ENCODE measurements at regions not wholly inside any gene's neighbourhood (a gene's known extent, or its start where the extent isn't known, plus 50 kb on each side); places are given as distances from the start of the nearest gene placed in this dataset.
A peak's percentile ranks its signal among the peaks of the same experiment; 100 is the strongest.

DNA sequence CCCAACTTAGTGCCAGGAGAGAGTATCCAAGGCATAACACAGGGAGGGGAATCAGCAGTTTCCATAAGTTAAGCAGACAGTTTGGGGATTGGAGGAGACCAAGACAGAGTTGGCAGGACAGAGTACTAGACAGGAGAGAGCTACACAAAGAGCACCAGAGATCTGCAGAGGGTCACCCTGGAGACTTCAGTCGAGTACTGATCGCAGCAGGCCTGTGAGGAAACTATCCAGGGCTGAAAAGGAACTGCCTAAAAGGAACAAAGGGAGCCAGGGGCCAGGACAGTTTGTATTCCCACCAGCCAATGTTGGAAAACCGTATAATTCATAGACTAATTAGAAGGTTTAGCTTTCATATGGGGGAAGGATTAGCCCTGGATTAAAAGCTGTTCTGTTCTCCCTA lies 80.6 kb upstream of the ENPP6 start:
- TF ChIP-seq, protein P1, sequence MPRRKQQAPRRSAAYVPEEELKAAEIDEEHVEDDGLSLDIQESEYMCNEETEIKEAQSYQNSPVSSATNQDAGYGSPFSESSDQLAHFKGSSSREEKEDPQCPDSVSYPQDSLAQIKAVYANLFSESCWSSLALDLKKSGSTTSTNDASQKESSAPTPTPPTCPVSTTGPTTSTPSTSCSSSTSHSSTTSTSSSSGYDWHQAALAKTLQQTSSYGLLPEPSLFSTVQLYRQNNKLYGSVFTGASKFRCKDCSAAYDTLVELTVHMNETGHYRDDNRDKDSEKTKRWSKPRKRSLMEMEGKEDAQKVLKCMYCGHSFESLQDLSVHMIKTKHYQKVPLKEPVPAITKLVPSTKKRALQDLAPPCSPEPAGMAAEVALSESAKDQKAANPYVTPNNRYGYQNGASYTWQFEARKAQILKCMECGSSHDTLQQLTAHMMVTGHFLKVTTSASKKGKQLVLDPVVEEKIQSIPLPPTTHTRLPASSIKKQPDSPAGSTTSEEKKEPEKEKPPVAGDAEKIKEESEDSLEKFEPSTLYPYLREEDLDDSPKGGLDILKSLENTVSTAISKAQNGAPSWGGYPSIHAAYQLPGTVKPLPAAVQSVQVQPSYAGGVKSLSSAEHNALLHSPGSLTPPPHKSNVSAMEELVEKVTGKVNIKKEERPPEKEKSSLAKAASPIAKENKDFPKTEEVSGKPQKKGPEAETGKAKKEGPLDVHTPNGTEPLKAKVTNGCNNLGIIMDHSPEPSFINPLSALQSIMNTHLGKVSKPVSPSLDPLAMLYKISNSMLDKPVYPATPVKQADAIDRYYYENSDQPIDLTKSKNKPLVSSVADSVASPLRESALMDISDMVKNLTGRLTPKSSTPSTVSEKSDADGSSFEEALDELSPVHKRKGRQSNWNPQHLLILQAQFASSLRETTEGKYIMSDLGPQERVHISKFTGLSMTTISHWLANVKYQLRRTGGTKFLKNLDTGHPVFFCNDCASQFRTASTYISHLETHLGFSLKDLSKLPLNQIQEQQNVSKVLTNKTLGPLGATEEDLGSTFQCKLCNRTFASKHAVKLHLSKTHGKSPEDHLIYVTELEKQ (tag by site-specific recombination; IDR thresholded peaks at IDR 0.05; ENCODE audit: borderline replicate concordance) = no peak
- TF ChIP-seq OSR2 (tag by site-specific recombination; IDR thresholded peaks at IDR 0.05) (no peak), OVOL3 (tag by site-specific recombination; IDR thresholded peaks at IDR 0.05) (no peak), ZNF623 (tag by site-specific recombination; IDR thresholded peaks at IDR 0.05) (no peak), ZNF404 (tag by site-specific recombination; IDR thresholded peaks at IDR 0.05) (no peak), ZFP37 (tag by site-specific recombination; IDR thresholded peaks at IDR 0.05) (no peak), ZNF423 (tag by site-specific recombination; IDR thresholded peaks at IDR 0.05) (no peak), KLF10 (tag by site-specific recombination; IDR thresholded peaks at IDR 0.05) (no peak), ZNF571 (tag by site-specific recombination; IDR thresholded peaks at IDR 0.05) (no peak)
- TF ChIP-seq, protein P2, sequence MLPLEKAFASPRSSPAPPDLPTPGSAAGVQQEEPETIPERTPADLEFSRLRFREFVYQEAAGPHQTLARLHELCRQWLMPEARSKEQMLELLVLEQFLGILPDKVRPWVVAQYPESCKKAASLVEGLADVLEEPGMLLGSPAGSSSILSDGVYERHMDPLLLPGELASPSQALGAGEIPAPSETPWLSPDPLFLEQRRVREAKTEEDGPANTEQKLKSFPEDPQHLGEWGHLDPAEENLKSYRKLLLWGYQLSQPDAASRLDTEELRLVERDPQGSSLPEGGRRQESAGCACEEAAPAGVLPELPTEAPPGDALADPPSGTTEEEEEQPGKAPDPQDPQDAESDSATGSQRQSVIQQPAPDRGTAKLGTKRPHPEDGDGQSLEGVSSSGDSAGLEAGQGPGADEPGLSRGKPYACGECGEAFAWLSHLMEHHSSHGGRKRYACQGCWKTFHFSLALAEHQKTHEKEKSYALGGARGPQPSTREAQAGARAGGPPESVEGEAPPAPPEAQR (tag by site-specific recombination; IDR thresholded peaks at IDR 0.05) = no peak
- TF ChIP-seq, protein P3, sequence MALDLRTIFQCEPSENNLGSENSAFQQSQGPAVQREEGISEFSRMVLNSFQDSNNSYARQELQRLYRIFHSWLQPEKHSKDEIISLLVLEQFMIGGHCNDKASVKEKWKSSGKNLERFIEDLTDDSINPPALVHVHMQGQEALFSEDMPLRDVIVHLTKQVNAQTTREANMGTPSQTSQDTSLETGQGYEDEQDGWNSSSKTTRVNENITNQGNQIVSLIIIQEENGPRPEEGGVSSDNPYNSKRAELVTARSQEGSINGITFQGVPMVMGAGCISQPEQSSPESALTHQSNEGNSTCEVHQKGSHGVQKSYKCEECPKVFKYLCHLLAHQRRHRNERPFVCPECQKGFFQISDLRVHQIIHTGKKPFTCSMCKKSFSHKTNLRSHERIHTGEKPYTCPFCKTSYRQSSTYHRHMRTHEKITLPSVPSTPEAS (tag by site-specific recombination; IDR thresholded peaks at IDR 0.05) = no peak
- TF ChIP-seq, protein P4, sequence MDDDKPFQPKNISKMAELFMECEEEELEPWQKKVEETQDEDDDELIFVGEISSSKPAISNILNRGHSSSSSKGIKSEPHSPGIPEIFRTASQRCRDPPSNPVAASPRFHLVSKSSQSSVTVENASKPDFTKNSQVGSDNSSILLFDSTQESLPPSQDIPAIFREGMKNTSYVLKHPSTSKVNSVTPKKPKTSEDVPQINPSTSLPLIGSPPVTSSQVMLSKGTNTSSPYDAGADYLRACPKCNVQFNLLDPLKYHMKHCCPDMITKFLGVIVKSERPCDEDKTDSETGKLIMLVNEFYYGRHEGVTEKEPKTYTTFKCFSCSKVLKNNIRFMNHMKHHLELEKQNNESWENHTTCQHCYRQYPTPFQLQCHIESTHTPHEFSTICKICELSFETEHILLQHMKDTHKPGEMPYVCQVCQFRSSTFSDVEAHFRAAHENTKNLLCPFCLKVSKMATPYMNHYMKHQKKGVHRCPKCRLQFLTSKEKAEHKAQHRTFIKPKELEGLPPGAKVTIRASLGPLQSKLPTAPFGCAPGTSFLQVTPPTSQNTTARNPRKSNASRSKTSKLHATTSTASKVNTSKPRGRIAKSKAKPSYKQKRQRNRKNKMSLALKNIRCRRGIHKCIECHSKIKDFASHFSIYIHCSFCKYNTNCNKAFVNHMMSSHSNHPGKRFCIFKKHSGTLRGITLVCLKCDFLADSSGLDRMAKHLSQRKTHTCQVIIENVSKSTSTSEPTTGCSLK (tag by site-specific recombination; IDR thresholded peaks at IDR 0.05) = no peak
- no peak overlapping the region for H3K4me3 ChIP-seq (ENCODE audit: low read depth, low read length)
- H3K9me3 ChIP-seq (ENCODE audit: control insufficient read depth, insufficient read depth, low read depth, low read length) = no peaks in the 10 kb centered on the region
- CTCF ChIA-PET = interaction anchor here (0.6 kb wide), 1 partner anchor 271 kb away, joined by 3 read pairs; no protein-coding TSS in a partner anchor
- POLR2A ChIA-PET = interaction anchor here (0.7 kb wide), 1 partner anchor 436 kb away, joined by 3 read pairs; no protein-coding TSS in a partner anchor
- H3K27ac ChIP-seq (ENCODE audit: extremely low read depth, low read depth, low read length) = no peak overlapping the region
- no peaks in the 10 kb centered on the region for H3K4me1 ChIP-seq (ENCODE audit: control insufficient read depth, insufficient read depth, low read length)
- no peaks in the 10 kb centered on the region for H3K36me3 ChIP-seq (ENCODE audit: control insufficient read depth in 2 of 2, insufficient read depth in 1 of 2, low read length in 2 of 2)

DNA sequence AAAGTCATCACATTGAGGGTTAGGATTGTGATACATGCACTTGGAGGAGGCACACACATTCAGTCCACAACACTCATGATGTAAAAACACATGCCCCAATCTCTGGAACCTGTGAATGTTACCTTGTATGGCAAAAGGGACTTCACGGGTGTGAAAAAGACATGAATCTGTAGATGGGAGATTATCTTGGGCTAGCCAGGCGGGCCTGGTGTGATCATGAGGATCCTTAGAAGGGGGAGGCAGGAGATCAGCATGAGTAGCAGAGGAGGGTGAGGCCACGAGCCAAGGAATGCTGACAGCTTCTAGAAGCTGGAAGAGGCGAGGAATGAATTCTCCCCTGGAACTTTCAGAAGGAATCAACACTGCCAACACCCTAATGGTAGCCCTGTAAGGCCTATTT lies 77.5 kb upstream of the ENPP6 start:
- TF ChIP-seq ZNF114 (tag by site-specific recombination; IDR thresholded peaks at IDR 0.05) (no peak), ZFHX2 (tag by site-specific recombination; conservative IDR thresholded peaks at IDR 0.05) (no peak), HOXC10 (CRISPR knock-in tag; IDR thresholded peaks at IDR 0.05) (no peak), SETDB1 (IDR thresholded peaks at IDR 0.05; ENCODE audit: insufficient read length, low read length) (peak; percentile 24)
- H3K36me3 ChIP-seq (ENCODE audit: control insufficient read depth in 2 of 2, insufficient read depth in 1 of 2, low read length in 2 of 2) = no peaks in the 10 kb centered on the region
- ChIA-PET POLR2A (no interaction called here), CTCF (no interaction called here)
- H3K9me3 ChIP-seq (ENCODE audit: control insufficient read depth, insufficient read depth, low read depth, low read length) = no peaks in the 10 kb centered on the region
- H3K4me1 ChIP-seq (ENCODE audit: control insufficient read depth, insufficient read depth, low read length) = no peaks in the 10 kb centered on the region
- H3K4me3 ChIP-seq (ENCODE audit: low read depth, low read length) = no peak overlapping the region
- no peak overlapping the region for H3K27ac ChIP-seq (ENCODE audit: extremely low read depth, low read depth, low read length)

Measured in HEK293 (cell line).